ENCODE measurements at regions not wholly inside any gene's neighbourhood (a gene's known extent, or its start where the extent isn't known, plus 50 kb on each side); places are given as distances from the start of the nearest gene placed in this dataset.

- H3K27ac ChIP-seq: no peak overlapping the region
- no peak overlapping the region for H3K4me3 ChIP-seq
- intact Hi-C loops (cut with DNase I; ENCODE audit: low total_unique reads): no loop called here
- DNase-seq: no peak
- TF ChIP-seq POLR2A (IDR thresholded peaks at IDR 0.05): no peak
- H3K9me3 ChIP-seq: no peaks in the 10 kb centered on the region
- WGBS, 5 donors: 86 to 94% (median 90%) methylated on average over 24 of the region's 24 CpGs
- H3K4me1 ChIP-seq: no peaks in the 10 kb centered on the region
- peaks cover 0 to 6% (median 0%) of the 10 kb centered on the region in 7 donors for H3K27me3 ChIP-seq (replicated peaks in 1 of 7)
- no peaks in the 10 kb centered on the region for H3K36me3 ChIP-seq
Measured at GRCh38 chr20:57837208-57838035, 127.6 kb upstream of the PMEPA1 start.

- intact Hi-C loops (cut with DNase I; ENCODE audit: low total_unique reads): no loop called here
Measured at GRCh38 chr20:57835588-57836455, 126.0 kb upstream of the PMEPA1 start.

GRCh38 chr20:57835074-57835452 lies 125.2 kb upstream of the PMEPA1 start:
- no peak for DNase-seq
- no peak for TF ChIP-seq CTCF (IDR thresholded peaks at IDR 0.05 in 8 of 11, conservative IDR thresholded peaks at IDR 0.05 in 3 of 11)
- TF ChIP-seq POLR2A (IDR thresholded peaks at IDR 0.05): no peak
- TF ChIP-seq POLR2AphosphoS5 (IDR thresholded peaks at IDR 0.05): no peak
- no peaks in the 10 kb centered on the region for H3K9me3 ChIP-seq
- WGBS, 5 donors: 73 to 100% (median 92%) methylated on average over 1 of the region's 1 CpG
- peaks cover 0 to 6% (median 0%) of the 10 kb centered on the region in 7 donors for H3K27me3 ChIP-seq (replicated peaks in 1 of 7)
- intact Hi-C loops (cut with DNase I; ENCODE audit: low total_unique reads): no loop called here
- no peak overlapping the region for H3K4me3 ChIP-seq
- no peaks in the 10 kb centered on the region for H3K4me1 ChIP-seq
- H3K27ac ChIP-seq: no peak overlapping the region
- H3K36me3 ChIP-seq: no peaks in the 10 kb centered on the region

More at GRCh38 chr20:57835588-57836455, 126.0 kb upstream of the PMEPA1 start:
- 70 to 78% (median 75%) methylated on average over 25 to 30 of the region's 30 CpGs for WGBS, 5 donors
- Histone ChIP-seq H3K4me1 (no peaks in the 10 kb centered on the region), H3K36me3 (no peaks in the 10 kb centered on the region), H3K9me3 (no peaks in the 10 kb centered on the region), H3K27me3 (replicated peaks in 1 of 7) (peaks cover 0 to 6% (median 0%) of the 10 kb centered on the region in 7 donors), H3K27ac (no peak overlapping the region), H3K4me3 (no peak overlapping the region)
- no peak for DNase-seq
- no peak for TF ChIP-seq POLR2AphosphoS5 (IDR thresholded peaks at IDR 0.05)
- no peak for TF ChIP-seq POLR2A (IDR thresholded peaks at IDR 0.05)

- TF ChIP-seq POLR2AphosphoS5 (IDR thresholded peaks at IDR 0.05): no peak
- TF ChIP-seq POLR2A (IDR thresholded peaks at IDR 0.05): no peak
- TF ChIP-seq CTCF (IDR thresholded peaks at IDR 0.05 in 8 of 11, conservative IDR thresholded peaks at IDR 0.05 in 3 of 11): no peak
- DNase-seq: no peak
- Histone ChIP-seq H3K36me3 (no peaks in the 10 kb centered on the region), H3K27me3 (replicated peaks in 1 of 7) (peaks cover 0 to 6% (median 0%) of the 10 kb centered on the region in 7 donors), H3K27ac (no peak overlapping the region), H3K4me1 (no peaks in the 10 kb centered on the region), H3K4me3 (no peak overlapping the region), H3K9me3 (no peaks in the 10 kb centered on the region)
- intact Hi-C loops (cut with DNase I; ENCODE audit: low total_unique reads): no loop called here
- WGBS, 5 donors: 75 to 90% (median 88%) methylated on average over 17 of the region's 17 CpGs
Measured at GRCh38 chr20:57834306-57835073, 124.7 kb upstream of the PMEPA1 start.
